GM23248 (cell line): ENCODE measurements at regions not wholly inside any gene's neighbourhood (a gene's known extent, or its start where the extent isn't known, plus 50 kb on each side); places are given as distances from the start of the nearest gene placed in this dataset.
"Not testable (repeated sequence)": the region's sequence is repeated elsewhere in the genome, so short reads cannot be mapped to it uniquely, and the experiment has no call there.

Experiments
- DNase-seq: peaks from one replicate; pipeline ENCODE4 v3.0.0-alpha.2; 2015
- H2AFZ ChIP-seq: fragments of 200-600 bp; sonication (generic); 2 replicates; pipeline ENCODE4 v1.6.1; 2016; ENCODE audit warnings: antibody characterized with exemption
- H3F3A ChIP-seq: fragments of 200-600 bp; sonication (generic); 2 replicates; pipeline ENCODE4 v1.6.1; 2016; ENCODE audit warnings: mild to moderate bottlenecking, antibody characterized with exemption, mixed run types; ENCODE audit not compliant: insufficient read depth
- H3K27ac ChIP-seq: fragments of 200-600 bp; sonication (generic); 2 replicates; pipeline ENCODE4 v1.5.1; 2016; ENCODE audit warnings: mild to moderate bottlenecking
- H3K27me3 ChIP-seq: fragments of 200-600 bp; sonication (generic); replicated peaks from 2 replicates; pipeline ENCODE4 v1.6.1; 2016; ENCODE audit warnings: mild to moderate bottlenecking; ENCODE audit not compliant: insufficient read depth
- H3K36me3 ChIP-seq: fragments of 200-600 bp; sonication (generic); 2 replicates; pipeline ENCODE4 v1.6.1; 2016; ENCODE audit warnings: low read depth, mild to moderate bottlenecking
- H3K4me1 ChIP-seq: fragments of 200-600 bp; sonication (generic); 2 replicates; pipeline ENCODE4 v1.6.1; 2016; ENCODE audit warnings: mild to moderate bottlenecking; ENCODE audit not compliant: insufficient read depth
- H3K4me2 ChIP-seq: fragments of 200-600 bp; sonication (generic); one replicate; pipeline ENCODE4 v1.6.1; 2016; ENCODE audit warnings: mild to moderate bottlenecking; ENCODE audit not compliant: unreplicated experiment
- H3K4me3 ChIP-seq: fragments of 200-600 bp; sonication (generic); 2 replicates; pipeline ENCODE4 v1.5.1; 2016; ENCODE audit warnings: mild to moderate bottlenecking
- H3K79me2 ChIP-seq: fragments of 200-600 bp; sonication (generic); 2 replicates; pipeline ENCODE4 v1.6.1; 2016; ENCODE audit warnings: mild to moderate bottlenecking; ENCODE audit not compliant: insufficient read depth
- H3K9ac ChIP-seq: fragments of 200-600 bp; sonication (generic); 2 replicates; pipeline ENCODE4 v1.6.1; 2016; ENCODE audit warnings: mild to moderate bottlenecking
- H3K9me2 ChIP-seq: fragments of 200-600 bp; sonication (generic); 2 replicates; pipeline ENCODE4 v1.6.1; 2016; ENCODE audit warnings: mixed run types, mild to moderate bottlenecking, moderate library complexity; ENCODE audit not compliant: insufficient read depth
- H3K9me3 ChIP-seq: fragments of 200-600 bp; sonication (generic); one replicate; pipeline ENCODE4 v1.6.1; 2017; ENCODE audit warnings: low read depth
- H4K20me1 ChIP-seq: fragments of 200-600 bp; sonication (generic); 2 replicates; pipeline ENCODE4 v1.6.0; 2016; ENCODE audit not compliant: insufficient read depth
- EZH2 ChIP-seq: fragments of 200-600 bp; sonication (generic); IDR thresholded peaks from 2 replicates; pipeline ENCODE4 v1.6.1; 2018; ENCODE audit warnings: antibody characterized with exemption, mild to moderate bottlenecking; ENCODE audit not compliant: insufficient read depth, poor library complexity, severe bottlenecking
- EZH2phosphoT487 ChIP-seq: fragments of 200-600 bp; sonication (generic); IDR thresholded peaks from 2 replicates; pipeline ENCODE4 v1.6.1; 2018; ENCODE audit warnings: antibody characterized with exemption, moderate library complexity, mild to moderate bottlenecking, low read depth; ENCODE audit not compliant: insufficient read depth
- WGBS, 2 experiments: methylation state at CpG; one replicate each; pipeline ENCODE4 v1.1.6; 2015 to 2017; ENCODE audit warnings: low lambda C conversion rate in 2 of 2, low coverage in 1 of 2; ENCODE audit errors: missing lambda C conversion rate in 2 of 2; 5-methylcytosine and 5-hydroxymethylcytosine counted together
- in situ Hi-C: fragments of 300-500 bp; cut with MboI; formaldehyde crosslinking; loops from 2 replicates; pipeline ENCODE4 v1.15.0; 2020

GRCh38 chr3:72065236-72065635 lies 280.3 kb upstream of the PROK2 start:
- Histone ChIP-seq H3K27me3 (0 out of 2 replicates have a peak, but pooled peaks cover 5% of the 10 kb centered on the region), H3K9me2 (no peaks in the 10 kb centered on the region), H3K9ac (no peak overlapping the region), H3F3A (no peaks in the 10 kb centered on the region), H3K36me3 (no peaks in the 10 kb centered on the region), H3K4me3 (no peak overlapping the region), H3K79me2 (no peaks in the 10 kb centered on the region), H3K27ac (no peak overlapping the region), H2AFZ (no peak overlapping the region), H4K20me1 (no peaks in the 10 kb centered on the region), H3K4me2 (no peak overlapping the region), H3K4me1 (no peaks in the 10 kb centered on the region), H3K9me3 (no peaks in the 10 kb centered on the region)
- no peak for DNase-seq
- in situ Hi-C loops = no loop called here
- TF ChIP-seq EZH2 (no peak), EZH2phosphoT487 (no peak)
- 38 to 52% methylated on average over 1 of the region's 1 CpG for WGBS, 2 experiments

GRCh38 chr3:72064727-72065126 lies 279.8 kb upstream of the PROK2 start:
- H3K4me3 ChIP-seq, H3K9ac ChIP-seq, H3K79me2 ChIP-seq, H4K20me1 ChIP-seq, H3K9me2 ChIP-seq, DNase-seq, H2AFZ ChIP-seq, H3K4me1 ChIP-seq, in situ Hi-C loops, H3F3A ChIP-seq, H3K27me3 ChIP-seq, H3K9me3 ChIP-seq, H3K36me3 ChIP-seq, H3K4me2 ChIP-seq, H3K27ac ChIP-seq: not testable (repeated sequence)
- WGBS, 2 experiments = 26 to 29% methylated on average over 2 of the region's 2 CpGs

- H4K20me1 ChIP-seq = no peaks in the 10 kb centered on the region
- H3K9me3 ChIP-seq = no peaks in the 10 kb centered on the region
- no peaks in the 10 kb centered on the region for H3K4me1 ChIP-seq
- H3K79me2 ChIP-seq = no peaks in the 10 kb centered on the region
- H3K4me3 ChIP-seq = no peak overlapping the region
- no peaks in the 10 kb centered on the region for H3F3A ChIP-seq
- DNase-seq = no peak
- H2AFZ ChIP-seq = no peak overlapping the region
- H3K9me2 ChIP-seq = no peaks in the 10 kb centered on the region
- no peak overlapping the region for H3K9ac ChIP-seq
- H3K27ac ChIP-seq = no peak overlapping the region
- no peak for TF ChIP-seq EZH2
- H3K4me2 ChIP-seq = no peak overlapping the region
- H3K36me3 ChIP-seq = no peaks in the 10 kb centered on the region
- H3K27me3 ChIP-seq = 0 out of 2 replicates have a peak, but pooled peaks cover 5% of the 10 kb centered on the region
- in situ Hi-C loops = no loop called here
- 32 to 40% methylated on average over 1 of the region's 1 CpG for WGBS, 2 experiments
Observed at GRCh38 chr3:72062017-72062416, 277.1 kb upstream of the PROK2 start.

GRCh38 chr3:72060447-72061034 lies 275.6 kb upstream of the PROK2 start:
- no peak overlapping the region for H3K27ac ChIP-seq
- H3K9me3 ChIP-seq = no peaks in the 10 kb centered on the region
- no peak overlapping the region for H3K4me3 ChIP-seq
- in situ Hi-C loops = no loop called here
- no peaks in the 10 kb centered on the region for H3K79me2 ChIP-seq
- H3K4me1 ChIP-seq = no peaks in the 10 kb centered on the region
- H3K9ac ChIP-seq = no peak overlapping the region
- no peaks in the 10 kb centered on the region for H4K20me1 ChIP-seq
- H3K4me2 ChIP-seq = no peak overlapping the region
- H3F3A ChIP-seq = no peaks in the 10 kb centered on the region
- no peak for TF ChIP-seq EZH2phosphoT487
- TF ChIP-seq EZH2 = no peak
- WGBS, 2 experiments = 37 to 48% methylated on average over 5 of the region's 5 CpGs
- no peak overlapping the region for H2AFZ ChIP-seq
- DNase-seq = no peak
- H3K27me3 ChIP-seq = 0 out of 2 replicates have a peak, but pooled peaks cover under 1% of the 10 kb centered on the region
- H3K9me2 ChIP-seq = no peaks in the 10 kb centered on the region
- H3K36me3 ChIP-seq = no peaks in the 10 kb centered on the region

GRCh38 chr3:72058493-72059081 lies 273.6 kb upstream of the PROK2 start:
- H2AFZ ChIP-seq = no peak overlapping the region
- H3K9me3 ChIP-seq = no peaks in the 10 kb centered on the region
- H3K4me1 ChIP-seq = no peaks in the 10 kb centered on the region
- no peaks in the 10 kb centered on the region for H3K79me2 ChIP-seq
- no peak overlapping the region for H3K4me3 ChIP-seq
- no peak overlapping the region for H3K4me2 ChIP-seq
- DNase-seq = no peak
- H4K20me1 ChIP-seq = no peaks in the 10 kb centered on the region
- H3F3A ChIP-seq = no peaks in the 10 kb centered on the region
- no peak overlapping the region for H3K27ac ChIP-seq
- WGBS, 2 experiments = 66 to 73% methylated on average over 9 of the region's 9 CpGs
- no peak overlapping the region for H3K9ac ChIP-seq
- no peaks in the 10 kb centered on the region for H3K36me3 ChIP-seq
- H3K9me2 ChIP-seq = no peaks in the 10 kb centered on the region
- H3K27me3 ChIP-seq = no peaks in the 10 kb centered on the region
- in situ Hi-C loops = no loop called here
- TF ChIP-seq EZH2phosphoT487 = no peak
- no peak for TF ChIP-seq EZH2
